Stimulated activated CD4-positive, alpha-beta T cell treated with anti-CD3 and anti-CD28 coated beads, Interleukin-2, amount 100 ng/mL, for 48 hours (primary cell): ENCODE measurements at regions not wholly inside any gene's neighbourhood (a gene's known extent, or its start where the extent isn't known, plus 50 kb on each side); places are given as distances from the start of the nearest gene placed in this dataset.
A peak's percentile ranks its signal among the peaks of the same experiment; 100 is the strongest.

Experiments
- DNase-seq, 2 donors: peaks; one replicate each; pipeline ENCODE4 v3.0.0-alpha.2; 2020

GRCh38 chr5:72612810-72613209 lies 105.6 kb upstream of the ZNF366 start:
- DNase-seq, result no peak

- DNase-seq, result peak; percentile 23 to 30
Measured at GRCh38 chr5:72611118-72611730, 104.0 kb upstream of the ZNF366 start.

GRCh38 chr5:72608926-72609325 lies 101.7 kb upstream of the ZNF366 start:
- no peak for DNase-seq

DNA sequence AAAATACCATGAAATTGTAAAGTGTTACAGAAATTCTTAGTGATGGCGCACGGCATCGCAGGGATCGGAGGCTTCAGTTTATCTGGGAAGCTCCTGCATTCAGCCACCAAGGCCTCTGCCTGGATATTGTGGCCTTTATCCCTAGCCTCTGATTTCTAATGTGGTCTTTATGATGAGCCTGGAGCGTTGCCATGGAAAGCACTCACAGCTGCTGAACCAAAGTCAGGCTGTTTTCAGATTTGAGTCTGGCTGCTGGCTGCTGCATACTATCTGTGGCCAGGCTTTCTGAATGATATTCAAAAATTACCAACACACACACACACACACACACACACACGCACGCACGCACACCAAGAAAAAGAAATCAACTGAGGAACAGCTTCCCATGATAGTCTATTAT lies 101.1 kb upstream of the ZNF366 start:
- no peak for DNase-seq

- no peak for DNase-seq
Measured at GRCh38 chr5:72607381-72607780, 100.2 kb upstream of the ZNF366 start.

- no peak for DNase-seq
Measured at GRCh38 chr5:72606525-72606924, 99.3 kb upstream of the ZNF366 start.

DNA sequence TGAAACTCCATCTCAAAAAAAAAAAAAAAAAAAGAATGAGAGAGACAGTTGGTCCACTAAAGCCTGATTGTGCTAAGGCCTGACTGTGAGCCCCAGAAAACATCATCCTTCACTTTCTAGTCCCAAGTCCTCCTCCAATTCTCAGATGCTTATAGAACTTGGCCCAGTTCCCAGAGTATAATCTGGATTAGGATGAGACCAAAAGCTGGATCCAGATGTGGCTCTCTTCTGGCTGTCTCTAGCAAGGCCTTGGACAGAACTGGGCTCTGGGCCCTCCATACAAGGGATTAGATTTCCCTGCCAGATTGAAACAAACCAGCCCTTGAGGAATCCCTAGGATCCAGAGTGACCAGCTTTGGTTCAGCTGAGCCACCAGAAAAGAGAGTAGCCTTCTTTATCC lies 98.4 kb upstream of the ZNF366 start:
- DNase-seq, result no peak

- no peak for DNase-seq
Measured at GRCh38 chr5:72604798-72605154, 97.6 kb upstream of the ZNF366 start.

DNA sequence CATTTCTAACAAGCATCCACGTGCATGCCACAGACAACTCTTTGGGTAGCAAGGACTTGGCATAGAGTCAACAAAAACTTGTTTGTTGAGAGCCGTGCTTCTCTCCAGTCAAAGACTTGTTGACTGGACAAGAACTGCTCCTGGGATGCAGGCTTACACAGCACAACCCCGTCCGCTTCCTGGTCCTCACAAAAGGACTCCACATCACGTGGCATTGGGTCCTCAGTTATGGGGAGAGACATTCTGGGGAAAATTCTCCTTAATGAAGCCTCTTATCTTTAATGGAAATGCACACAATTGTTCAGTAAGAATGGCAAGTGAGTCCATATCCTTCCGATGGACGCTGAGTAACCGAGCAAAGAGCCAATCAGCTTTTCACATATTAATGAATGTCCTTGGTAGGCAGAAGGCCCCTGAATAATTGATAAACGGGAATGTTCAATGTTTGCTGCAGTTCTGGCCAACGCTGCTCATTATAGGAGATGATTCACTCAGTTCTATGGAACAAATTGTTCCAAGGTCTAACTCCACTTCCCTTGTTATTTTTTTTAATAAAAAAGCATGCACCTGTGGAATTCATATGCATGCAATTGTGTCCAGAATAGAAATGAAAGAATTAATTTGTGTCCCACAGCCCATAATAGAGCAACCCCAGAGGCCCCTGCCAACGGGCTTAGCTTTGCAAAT lies 97.0 kb upstream of the ZNF366 start:
- no peak for DNase-seq

DNA sequence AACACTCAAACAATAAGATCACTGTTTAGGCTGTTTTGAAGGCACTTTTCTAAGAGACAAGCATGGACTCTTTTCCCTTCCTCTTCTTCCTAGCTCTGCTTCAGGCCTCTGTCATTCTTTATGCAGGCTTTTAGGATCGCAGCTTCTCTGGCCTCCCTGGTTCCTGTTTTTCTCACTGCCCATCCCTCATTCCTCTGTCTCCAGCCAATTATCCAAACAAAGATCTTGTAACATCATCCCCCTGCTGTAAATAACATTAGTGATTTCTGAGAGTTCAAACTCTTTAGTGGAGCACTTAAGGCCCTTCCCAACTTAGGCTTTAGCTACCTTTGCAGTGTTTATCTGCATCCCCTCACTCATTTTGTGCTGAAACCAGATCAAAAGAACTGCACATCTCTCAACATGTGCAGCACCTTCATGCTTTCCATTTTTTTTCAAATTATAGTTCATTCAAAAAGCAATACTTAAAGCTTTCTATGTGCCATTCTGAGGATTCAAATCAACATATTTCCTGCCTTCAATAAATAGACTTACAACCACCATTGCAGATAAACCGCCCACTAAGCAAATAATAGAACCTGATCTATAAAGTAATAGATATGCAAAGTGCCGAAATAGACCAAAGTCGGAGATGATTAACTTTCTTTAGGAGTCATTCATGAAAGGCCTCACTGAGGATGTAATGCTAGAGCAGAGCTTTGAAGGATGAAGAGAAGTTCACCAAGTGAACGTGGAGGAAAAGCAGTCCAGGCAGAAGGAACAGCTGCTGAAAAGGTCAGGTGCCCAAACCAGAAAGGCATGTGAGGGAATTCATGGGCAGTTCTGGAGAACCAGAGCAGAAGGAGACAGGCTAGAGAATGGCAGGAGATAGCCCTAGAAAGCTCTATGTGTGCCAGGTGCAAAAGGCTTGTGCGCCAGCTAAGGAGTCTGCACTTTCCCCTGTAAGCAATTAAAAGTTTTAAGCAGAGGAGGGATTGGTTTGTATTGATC lies 95.8 kb upstream of the ZNF366 start:
- no peak for DNase-seq

DNA sequence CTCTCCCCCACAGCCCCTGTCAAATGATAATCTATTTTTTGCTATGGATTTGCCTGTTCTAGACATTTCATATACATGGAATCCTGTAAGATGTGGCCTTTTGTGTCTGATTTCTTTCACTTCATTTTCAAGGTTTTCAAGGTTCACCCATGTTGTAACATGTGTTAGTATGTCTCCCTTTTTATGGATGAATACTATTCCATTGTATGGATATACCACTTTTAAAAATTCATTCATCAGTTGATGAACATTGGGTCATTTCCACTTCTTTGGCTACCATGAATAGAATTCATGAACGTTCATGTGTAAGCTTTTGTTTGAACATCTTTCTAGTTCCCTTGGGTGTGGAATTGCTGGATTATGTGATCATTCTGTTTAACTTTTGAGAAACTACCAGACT lies 94.7 kb upstream of the ZNF366 start:
- no peak for DNase-seq

- no peak for DNase-seq
Measured at GRCh38 chr5:72600391-72600981, 93.3 kb upstream of the ZNF366 start.

- no peak for DNase-seq
Measured at GRCh38 chr5:72599519-72600370, 92.5 kb upstream of the ZNF366 start.

DNA sequence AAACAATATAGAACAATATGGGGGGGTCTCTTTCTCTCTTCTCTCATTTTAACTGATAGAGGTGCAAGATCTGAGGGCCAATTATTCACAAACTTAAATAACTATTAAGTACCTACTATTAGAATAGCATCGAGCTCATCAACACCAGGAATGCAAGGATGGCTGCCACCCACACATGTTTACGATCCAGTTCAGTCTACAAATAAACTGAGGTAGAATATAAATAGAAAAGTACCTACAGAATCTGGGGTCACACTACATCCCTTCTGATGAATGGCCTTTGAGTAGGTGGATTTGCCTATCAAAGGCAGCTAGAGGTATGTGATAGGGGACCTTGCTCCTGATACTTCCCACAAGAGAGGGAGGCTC lies 91.8 kb upstream of the ZNF366 start:
- no peak for DNase-seq

- no peak for DNase-seq
Measured at GRCh38 chr5:72598401-72599064, 91.3 kb upstream of the ZNF366 start.

- DNase-seq, result no peak
Measured at GRCh38 chr5:72597456-72597948, 90.3 kb upstream of the ZNF366 start.

DNA sequence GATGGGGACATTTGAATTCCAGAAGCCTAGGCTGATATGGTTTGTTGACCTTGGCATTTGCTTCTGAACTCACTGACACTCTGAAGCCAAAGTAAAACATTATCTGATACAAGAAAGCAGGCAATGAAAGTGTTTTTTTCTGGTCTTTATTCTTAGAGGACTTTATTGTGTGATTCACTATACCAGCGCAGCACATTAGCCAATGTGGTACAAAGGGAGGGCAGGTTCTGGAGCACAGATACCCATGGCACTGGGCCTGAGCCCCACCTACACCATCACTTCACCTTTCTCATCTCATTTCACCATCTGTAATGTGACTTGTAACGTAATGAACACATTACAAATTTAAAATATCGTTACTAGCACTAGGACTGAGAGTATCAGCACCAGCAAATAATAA lies 89.7 kb upstream of the ZNF366 start:
- DNase-seq, result no peak

GRCh38 chr5:72588640-72589039 lies 81.4 kb upstream of the ZNF366 start:
- no peak for DNase-seq

DNA sequence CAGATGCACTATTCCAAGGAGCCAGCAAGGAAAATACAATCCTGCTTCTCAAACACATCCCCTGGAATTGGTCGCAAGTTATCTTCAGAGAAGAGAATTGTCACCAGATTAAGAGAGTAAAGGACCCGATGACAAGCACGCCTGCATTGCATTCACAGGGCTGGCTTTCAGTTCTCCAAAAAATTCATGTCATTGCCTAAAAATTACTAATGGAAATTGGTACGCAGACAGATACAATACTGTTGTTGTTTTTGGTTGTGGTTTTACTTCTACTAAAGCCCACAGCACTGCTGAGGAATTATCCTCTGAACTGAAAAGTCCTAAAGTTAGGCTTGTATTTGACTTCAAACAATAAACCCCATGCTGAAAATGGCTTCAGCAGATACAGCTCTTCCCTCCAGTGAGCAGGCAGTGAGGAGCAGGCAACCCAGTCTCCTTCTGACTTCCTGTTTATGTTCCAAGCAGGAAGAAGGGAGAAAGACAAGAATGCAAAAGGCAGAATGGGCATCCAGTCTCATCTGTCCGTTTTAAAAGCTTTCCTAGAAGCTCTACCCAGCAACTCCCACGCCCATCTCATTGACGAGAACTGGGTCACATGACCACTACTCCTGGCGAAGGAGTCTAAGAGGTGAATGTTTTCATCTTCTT lies 80.6 kb upstream of the ZNF366 start:
- no peak for DNase-seq

GRCh38 chr5:72586788-72587530 lies 79.7 kb upstream of the ZNF366 start:
- no peak for DNase-seq
